ENCODE measurements at regions not wholly inside any gene's neighbourhood (a gene's known extent, or its start where the extent isn't known, plus 50 kb on each side); places are given as distances from the start of the nearest gene placed in this dataset.

DNA sequence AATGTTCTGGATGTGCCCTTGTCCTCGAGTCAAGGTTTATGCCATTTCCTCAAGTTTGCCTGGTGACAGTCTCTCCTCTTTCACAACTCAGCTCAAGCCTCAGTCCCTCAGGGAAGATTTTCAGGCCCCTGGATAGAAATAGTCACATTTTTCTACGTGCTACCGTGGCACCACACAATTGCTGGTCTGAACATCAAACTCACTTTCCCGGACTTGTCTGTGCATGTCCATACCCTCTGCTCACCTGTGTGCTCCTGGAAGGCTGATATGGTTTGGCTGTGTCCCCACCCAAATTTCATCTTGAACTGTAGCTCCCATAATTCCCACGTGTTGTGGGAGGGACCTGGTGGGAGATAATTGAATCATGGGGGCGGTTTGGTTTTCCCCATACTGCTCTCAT is 129.7 kb downstream of the HS3ST1 start:
- BruUV-seq (replicated peaks), result no TSS peak
- Histone ChIP-seq H2AFZ (ENCODE audit: low read depth, low read length, poor library complexity, severe bottlenecking) (no peak overlapping the region), H3K36me3 (ENCODE audit: control insufficient read depth in 1 of 2, insufficient read depth in 2 of 2, low read length in 2 of 2) (no peaks in the 10 kb centered on the region), H3K4me3 (replicated peaks in 1 of 2; ENCODE audit: low read depth in 1 of 2, low read length in 2 of 2) (no peak overlapping the region), H3K9me2 (ENCODE audit: insufficient read depth) (no peaks in the 10 kb centered on the region), H3K27ac (ENCODE audit: low read depth, low read length) (no peak overlapping the region), H3K9me3 (ENCODE audit: control insufficient read depth in 1 of 2, insufficient read depth in 1 of 2, low read depth in 1 of 2, low read length in 2 of 2) (no peaks in the 10 kb centered on the region), H3K27me3 (ENCODE audit: insufficient read depth, low read length) (no peaks in the 10 kb centered on the region), H3K9ac (ENCODE audit: low read length) (no peak overlapping the region), H4K20me1 (ENCODE audit: insufficient read depth) (no peaks in the 10 kb centered on the region), H3K79me2 (ENCODE audit: insufficient read depth, low read length) (no peaks in the 10 kb centered on the region), H3K4me2 (ENCODE audit: low read length) (no peak overlapping the region), H3K4me1 (ENCODE audit: control insufficient read depth in 1 of 2, insufficient read depth in 2 of 2, low read length in 2 of 2) (peaks cover 9 to 15% of the 10 kb centered on the region in 2 experiments)
- ATAC-seq (no peak), DNase-seq (ENCODE audit: low read depth, low spot score) (no peak)
- CTCF ChIA-PET, result no interaction called here
- POLR2A ChIA-PET, result no interaction called here
- RAD21 ChIA-PET (ENCODE audit: low non-redundant PET in 1 of 2, low total read pairs in 2 of 2, uncharacterized antibody in 2 of 2, unreplicated experiment in 2 of 2), result no interaction called here
- intact Hi-C loops (cut with micrococcal nuclease), result no loop called here
- TF ChIP-seq, protein P1, sequence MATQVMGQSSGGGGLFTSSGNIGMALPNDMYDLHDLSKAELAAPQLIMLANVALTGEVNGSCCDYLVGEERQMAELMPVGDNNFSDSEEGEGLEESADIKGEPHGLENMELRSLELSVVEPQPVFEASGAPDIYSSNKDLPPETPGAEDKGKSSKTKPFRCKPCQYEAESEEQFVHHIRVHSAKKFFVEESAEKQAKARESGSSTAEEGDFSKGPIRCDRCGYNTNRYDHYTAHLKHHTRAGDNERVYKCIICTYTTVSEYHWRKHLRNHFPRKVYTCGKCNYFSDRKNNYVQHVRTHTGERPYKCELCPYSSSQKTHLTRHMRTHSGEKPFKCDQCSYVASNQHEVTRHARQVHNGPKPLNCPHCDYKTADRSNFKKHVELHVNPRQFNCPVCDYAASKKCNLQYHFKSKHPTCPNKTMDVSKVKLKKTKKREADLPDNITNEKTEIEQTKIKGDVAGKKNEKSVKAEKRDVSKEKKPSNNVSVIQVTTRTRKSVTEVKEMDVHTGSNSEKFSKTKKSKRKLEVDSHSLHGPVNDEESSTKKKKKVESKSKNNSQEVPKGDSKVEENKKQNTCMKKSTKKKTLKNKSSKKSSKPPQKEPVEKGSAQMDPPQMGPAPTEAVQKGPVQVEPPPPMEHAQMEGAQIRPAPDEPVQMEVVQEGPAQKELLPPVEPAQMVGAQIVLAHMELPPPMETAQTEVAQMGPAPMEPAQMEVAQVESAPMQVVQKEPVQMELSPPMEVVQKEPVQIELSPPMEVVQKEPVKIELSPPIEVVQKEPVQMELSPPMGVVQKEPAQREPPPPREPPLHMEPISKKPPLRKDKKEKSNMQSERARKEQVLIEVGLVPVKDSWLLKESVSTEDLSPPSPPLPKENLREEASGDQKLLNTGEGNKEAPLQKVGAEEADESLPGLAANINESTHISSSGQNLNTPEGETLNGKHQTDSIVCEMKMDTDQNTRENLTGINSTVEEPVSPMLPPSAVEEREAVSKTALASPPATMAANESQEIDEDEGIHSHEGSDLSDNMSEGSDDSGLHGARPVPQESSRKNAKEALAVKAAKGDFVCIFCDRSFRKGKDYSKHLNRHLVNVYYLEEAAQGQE (IDR thresholded peaks at IDR 0.05; ENCODE audit: low read depth), result no peak
- TF ChIP-seq RAD21 (IDR thresholded peaks at IDR 0.05; ENCODE audit: low read depth) (no peak), EGR1 (IDR thresholded peaks at IDR 0.05; ENCODE audit: low read depth) (no peak), SRF (IDR thresholded peaks at IDR 0.05; ENCODE audit: low read depth) (no peak), JUND (IDR thresholded peaks at IDR 0.05) (no peak), EZH2phosphoT487 (IDR thresholded peaks at IDR 0.05; ENCODE audit: borderline replicate concordance) (no peak)

DNA sequence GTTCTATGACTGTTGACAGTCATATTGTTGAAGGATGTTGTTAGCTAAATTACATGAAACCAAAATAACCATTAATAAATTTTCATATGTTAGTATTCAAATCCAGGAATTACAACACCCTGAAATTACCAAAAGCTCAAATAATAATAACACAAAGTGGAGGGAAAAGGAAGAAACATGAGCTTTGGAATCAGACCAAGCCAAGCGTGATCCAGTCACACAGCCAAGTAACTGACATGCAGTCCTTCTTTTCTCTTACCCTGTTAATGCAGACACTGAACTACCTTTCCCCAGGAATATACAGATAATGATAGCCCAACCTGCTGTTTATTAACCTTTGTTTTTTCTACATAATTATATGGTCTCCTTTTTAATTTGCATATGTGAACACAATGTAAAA is 130.2 kb downstream of the HS3ST1 start:
- DNase-seq (ENCODE audit: low read depth, low spot score) (no peak), ATAC-seq (no peak)
- H2AFZ ChIP-seq (ENCODE audit: low read depth, low read length, poor library complexity, severe bottlenecking), result no peak overlapping the region
- no peaks in the 10 kb centered on the region for H3K9me3 ChIP-seq (ENCODE audit: control insufficient read depth in 1 of 2, insufficient read depth in 1 of 2, low read depth in 1 of 2, low read length in 2 of 2)
- H3K4me3 ChIP-seq (replicated peaks in 1 of 2; ENCODE audit: low read depth in 1 of 2, low read length in 2 of 2), result no peak overlapping the region
- TF ChIP-seq POLR2A (IDR thresholded peaks at IDR 0.05; ENCODE audit: borderline replicate concordance, extremely low read depth, insufficient read depth, insufficient read length) (no peak), SRF (IDR thresholded peaks at IDR 0.05; ENCODE audit: low read depth) (no peak), ZFX (IDR thresholded peaks at IDR 0.05) (no peak), TCF7L2 (IDR thresholded peaks at IDR 0.05; ENCODE audit: borderline replicate concordance, extremely low read depth, insufficient read depth, insufficient read length) (no peak), FOSL1 (IDR thresholded peaks at IDR 0.05; ENCODE audit: low read depth) (no peak), EZH2phosphoT487 (IDR thresholded peaks at IDR 0.05; ENCODE audit: borderline replicate concordance) (no peak)
- TF ChIP-seq, protein P2, sequence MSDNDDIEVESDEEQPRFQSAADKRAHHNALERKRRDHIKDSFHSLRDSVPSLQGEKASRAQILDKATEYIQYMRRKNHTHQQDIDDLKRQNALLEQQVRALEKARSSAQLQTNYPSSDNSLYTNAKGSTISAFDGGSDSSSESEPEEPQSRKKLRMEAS (IDR thresholded peaks at IDR 0.05), result no peak
- H3K9ac ChIP-seq (ENCODE audit: low read length), result no peak overlapping the region
- no peaks in the 10 kb centered on the region for H3K79me2 ChIP-seq (ENCODE audit: insufficient read depth, low read length)
- intact Hi-C loops (cut with micrococcal nuclease), result no loop called here
- ChIA-PET RAD21 (ENCODE audit: low non-redundant PET in 1 of 2, low total read pairs in 2 of 2, uncharacterized antibody in 2 of 2, unreplicated experiment in 2 of 2) (no interaction called here), POLR2A (no interaction called here), CTCF (no interaction called here)
- peaks cover 9 to 15% of the 10 kb centered on the region in 2 experiments for H3K4me1 ChIP-seq (ENCODE audit: control insufficient read depth in 1 of 2, insufficient read depth in 2 of 2, low read length in 2 of 2)
- H3K27ac ChIP-seq (ENCODE audit: low read depth, low read length), result no peak overlapping the region
- H3K36me3 ChIP-seq (ENCODE audit: control insufficient read depth in 1 of 2, insufficient read depth in 2 of 2, low read length in 2 of 2), result no peaks in the 10 kb centered on the region
- H3K27me3 ChIP-seq (ENCODE audit: insufficient read depth, low read length), result no peaks in the 10 kb centered on the region
- no peaks in the 10 kb centered on the region for H4K20me1 ChIP-seq (ENCODE audit: insufficient read depth)
- H3K9me2 ChIP-seq (ENCODE audit: insufficient read depth), result no peaks in the 10 kb centered on the region
- no TSS peak for BruUV-seq (replicated peaks)
- H3K4me2 ChIP-seq (ENCODE audit: low read length), result no peak overlapping the region
